ENCODE measurements at regions not wholly inside any gene's neighbourhood (a gene's known extent, or its start where the extent isn't known, plus 50 kb on each side); places are given as distances from the start of the nearest gene placed in this dataset.

DNA sequence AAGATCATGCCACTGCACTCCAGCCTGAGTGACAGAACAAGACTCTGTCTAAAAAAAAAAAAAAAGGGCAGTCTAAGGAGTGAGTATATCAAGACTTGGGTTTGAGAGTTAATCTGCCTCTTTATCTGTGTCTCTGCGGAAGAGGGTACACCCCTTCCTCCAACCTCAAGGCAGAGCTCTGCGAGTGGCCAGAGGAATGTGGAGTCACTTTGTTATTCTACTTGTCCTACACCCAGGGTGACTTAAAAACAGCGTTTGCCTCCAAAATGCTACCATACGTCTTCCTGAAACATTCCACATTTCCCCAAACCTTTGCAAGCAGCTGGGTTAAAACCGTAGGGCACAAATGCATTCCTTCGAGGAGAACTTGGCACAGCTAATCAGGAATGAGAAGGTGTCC, 199.9 kb downstream of the SHOX start:
- TF ChIP-seq EZH2 (IDR thresholded peaks at IDR 0.05; ENCODE audit: low read length, unreplicated experiment): no peak
- TF ChIP-seq, protein P1, sequence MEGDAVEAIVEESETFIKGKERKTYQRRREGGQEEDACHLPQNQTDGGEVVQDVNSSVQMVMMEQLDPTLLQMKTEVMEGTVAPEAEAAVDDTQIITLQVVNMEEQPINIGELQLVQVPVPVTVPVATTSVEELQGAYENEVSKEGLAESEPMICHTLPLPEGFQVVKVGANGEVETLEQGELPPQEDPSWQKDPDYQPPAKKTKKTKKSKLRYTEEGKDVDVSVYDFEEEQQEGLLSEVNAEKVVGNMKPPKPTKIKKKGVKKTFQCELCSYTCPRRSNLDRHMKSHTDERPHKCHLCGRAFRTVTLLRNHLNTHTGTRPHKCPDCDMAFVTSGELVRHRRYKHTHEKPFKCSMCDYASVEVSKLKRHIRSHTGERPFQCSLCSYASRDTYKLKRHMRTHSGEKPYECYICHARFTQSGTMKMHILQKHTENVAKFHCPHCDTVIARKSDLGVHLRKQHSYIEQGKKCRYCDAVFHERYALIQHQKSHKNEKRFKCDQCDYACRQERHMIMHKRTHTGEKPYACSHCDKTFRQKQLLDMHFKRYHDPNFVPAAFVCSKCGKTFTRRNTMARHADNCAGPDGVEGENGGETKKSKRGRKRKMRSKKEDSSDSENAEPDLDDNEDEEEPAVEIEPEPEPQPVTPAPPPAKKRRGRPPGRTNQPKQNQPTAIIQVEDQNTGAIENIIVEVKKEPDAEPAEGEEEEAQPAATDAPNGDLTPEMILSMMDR (conservative IDR thresholded peaks at IDR 0.05; ENCODE audit: low read depth, low read length): no peak
- no peak for TF ChIP-seq EZH2phosphoT487 (IDR thresholded peaks at IDR 0.05; ENCODE audit: borderline replicate concordance, low read length)
- H3K4me2 ChIP-seq (ENCODE audit: low read length): no peak overlapping the region
- H4K20me1 ChIP-seq (ENCODE audit: low read length): no peaks in the 10 kb centered on the region
- ChIA-PET POLR2A (ENCODE audit: unreplicated experiment) (no interaction called here), CTCF (no interaction called here)
- no peaks in the 10 kb centered on the region for H3K36me3 ChIP-seq (ENCODE audit: low read depth, low read length)
- no peak overlapping the region for H2AFZ ChIP-seq (ENCODE audit: low read length)
- no peaks in the 10 kb centered on the region for H3K9me3 ChIP-seq (ENCODE audit: low read length)
- DNase-seq (no peak), ATAC-seq (no peak)
- no peaks in the 10 kb centered on the region for H3K4me1 ChIP-seq (ENCODE audit: insufficient read depth, low read length)
- H3K9me2 ChIP-seq (replicated peaks; ENCODE audit: low read length): no peaks in the 10 kb centered on the region
- BruUV-seq (replicated peaks): no TSS peak
- no peak overlapping the region for H3K4me3 ChIP-seq (ENCODE audit: low read length)
- no peaks in the 10 kb centered on the region for H3K79me2 ChIP-seq (ENCODE audit: low read length)
- intact Hi-C loops (cut with micrococcal nuclease): no loop called here
- no peak overlapping the region for H3K9ac ChIP-seq (ENCODE audit: low read length)
- H3F3A ChIP-seq (ENCODE audit: low read length, unreplicated experiment): no peaks in the 10 kb centered on the region
- no peak overlapping the region for H3K27ac ChIP-seq (ENCODE audit: low read length)
- no peaks in the 10 kb centered on the region for H3K27me3 ChIP-seq (ENCODE audit: low read length)

DNA sequence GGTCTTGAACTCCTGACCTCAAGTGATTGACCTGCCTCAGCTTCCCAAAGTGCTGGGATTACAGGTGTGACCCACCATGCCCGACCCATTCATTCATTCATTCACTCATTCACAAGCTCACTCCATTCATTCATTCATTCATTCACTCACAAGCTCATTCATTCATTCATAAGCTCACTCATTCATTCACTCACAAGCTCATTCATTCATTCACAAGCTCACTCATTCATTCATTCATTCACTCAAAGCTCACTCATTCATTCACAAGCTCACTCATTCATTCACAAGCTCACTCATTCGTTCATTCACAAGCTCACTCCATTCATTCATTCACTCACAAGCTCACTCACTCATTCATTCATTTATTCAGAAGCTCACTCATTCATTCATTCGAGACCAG, 198.6 kb downstream of the SHOX start:
- no peak overlapping the region for H3K9ac ChIP-seq (ENCODE audit: low read length)
- H3K4me1 ChIP-seq (ENCODE audit: insufficient read depth, low read length): no peaks in the 10 kb centered on the region
- H3K79me2 ChIP-seq (ENCODE audit: low read length): no peaks in the 10 kb centered on the region
- H4K20me1 ChIP-seq (ENCODE audit: low read length): no peaks in the 10 kb centered on the region
- BruUV-seq (replicated peaks): no TSS peak
- POLR2A ChIA-PET (ENCODE audit: unreplicated experiment): no interaction called here
- TF ChIP-seq EZH2phosphoT487 (IDR thresholded peaks at IDR 0.05; ENCODE audit: borderline replicate concordance, low read length) (no peak), EZH2 (IDR thresholded peaks at IDR 0.05; ENCODE audit: low read length, unreplicated experiment) (no peak)
- TF ChIP-seq, protein P1 (conservative IDR thresholded peaks at IDR 0.05; ENCODE audit: low read depth, low read length): no peak
- no peaks in the 10 kb centered on the region for H3K27me3 ChIP-seq (ENCODE audit: low read length)
- H3K4me3 ChIP-seq (ENCODE audit: low read length): no peak overlapping the region
- H3K9me2 ChIP-seq (replicated peaks; ENCODE audit: low read length): no peaks in the 10 kb centered on the region
- H3K27ac ChIP-seq (ENCODE audit: low read length): no peak overlapping the region
- CTCF ChIA-PET: no interaction called here
- DNase-seq (no peak), ATAC-seq (no peak)
- H2AFZ ChIP-seq (ENCODE audit: low read length): no peak overlapping the region
- intact Hi-C loops (cut with micrococcal nuclease): no loop called here
- H3K36me3 ChIP-seq (ENCODE audit: low read depth, low read length): no peaks in the 10 kb centered on the region
- H3K4me2 ChIP-seq (ENCODE audit: low read length): no peak overlapping the region
- no peaks in the 10 kb centered on the region for H3K9me3 ChIP-seq (ENCODE audit: low read length)
- no peaks in the 10 kb centered on the region for H3F3A ChIP-seq (ENCODE audit: low read length, unreplicated experiment)

DNA sequence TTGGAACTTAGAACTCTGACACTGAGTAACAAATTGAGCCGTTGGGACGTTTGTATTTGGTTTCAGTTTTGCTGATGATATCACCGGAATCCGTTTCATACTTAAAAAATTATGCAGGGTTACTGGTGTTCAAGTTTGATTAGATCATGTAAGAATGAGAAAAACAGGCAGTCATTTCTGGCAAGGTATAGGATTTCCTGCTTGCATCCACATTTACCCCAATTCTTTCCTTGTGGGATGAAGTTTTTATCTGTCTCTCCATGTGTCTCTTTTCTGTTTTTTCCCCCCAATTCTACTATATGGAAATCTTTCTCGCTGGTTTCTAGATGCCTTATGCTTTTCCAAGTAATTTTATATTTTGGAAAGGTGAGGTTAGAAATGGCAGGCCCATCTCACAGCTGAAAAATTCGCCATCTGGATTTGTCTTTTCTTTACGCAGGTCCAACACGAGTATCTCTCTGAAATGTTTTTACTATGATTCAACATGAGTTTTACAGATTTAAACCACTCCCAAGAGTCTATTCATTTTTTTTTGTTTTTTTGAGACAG, 197.9 kb downstream of the SHOX start:
- Histone ChIP-seq H3K79me2 (ENCODE audit: low read length) (no peaks in the 10 kb centered on the region), H3K9ac (ENCODE audit: low read length) (no peak overlapping the region), H3K27me3 (ENCODE audit: low read length) (no peaks in the 10 kb centered on the region), H4K20me1 (ENCODE audit: low read length) (no peaks in the 10 kb centered on the region), H3K9me2 (replicated peaks; ENCODE audit: low read length) (no peaks in the 10 kb centered on the region), H3K4me3 (ENCODE audit: low read length) (peak overlapping the region; percentile 37; the same call in 1 of the 2 replicates), H2AFZ (ENCODE audit: low read length) (0 out of 2 replicates have a peak overlapping the region, but pooled peaks have one; percentile 55), H3K36me3 (ENCODE audit: low read depth, low read length) (no peaks in the 10 kb centered on the region), H3F3A (ENCODE audit: low read length, unreplicated experiment) (no peaks in the 10 kb centered on the region), H3K9me3 (ENCODE audit: low read length) (no peaks in the 10 kb centered on the region), H3K4me1 (ENCODE audit: insufficient read depth, low read length) (no peaks in the 10 kb centered on the region), H3K27ac (ENCODE audit: low read length) (no peak overlapping the region), H3K4me2 (ENCODE audit: low read length) (peak overlapping the region; percentile 53)
- ATAC-seq (no peak), DNase-seq (no peak)
- no peak for TF ChIP-seq EZH2 (IDR thresholded peaks at IDR 0.05; ENCODE audit: low read length, unreplicated experiment)
- TF ChIP-seq, protein P1 (conservative IDR thresholded peaks at IDR 0.05; ENCODE audit: low read depth, low read length): no peak
- TF ChIP-seq EZH2phosphoT487 (IDR thresholded peaks at IDR 0.05; ENCODE audit: borderline replicate concordance, low read length): no peak
- BruUV-seq (replicated peaks): no TSS peak
- intact Hi-C loops (cut with micrococcal nuclease): no loop called here
- POLR2A ChIA-PET (ENCODE audit: unreplicated experiment): no interaction called here
- CTCF ChIA-PET: no interaction called here

All from PC-3 (cell line).